Prostate gland (tissue), 2 donors: ENCODE measurements at regions not wholly inside any gene's neighbourhood (a gene's known extent, or its start where the extent isn't known, plus 50 kb on each side); places are given as distances from the start of the nearest gene placed in this dataset.

ENCODE experiments used
- DNase-seq: peaks from one replicate; pipeline ENCODE4 v3.0.0-alpha.2; 2019; ENCODE audit warnings: low spot score
- H3K27ac ChIP-seq, 2 donors: fragments of 200-600 bp; sonication (generic); 2 replicates each; pipeline ENCODE4 v1.5.1; 2017 to 2019
- H3K27me3 ChIP-seq: fragments of 200-600 bp; sonication (generic); replicated peaks from 2 replicates; pipeline ENCODE4 v1.5.1; 2019; ENCODE audit not compliant: insufficient read depth
- H3K36me3 ChIP-seq, 2 donors: fragments of 200-600 bp; sonication (generic); 1 replicate in 1 of 2; 2 replicates in 1 of 2; pipeline versions ENCODE4 v1.5.1 to v1.8.1; 2017 to 2019
- H3K4me1 ChIP-seq: fragments of 200-600 bp; sonication (generic); replicated peaks from 2 replicates; pipeline ENCODE4 v1.5.1; 2019
- H3K4me3 ChIP-seq, 2 donors: fragments of 200-600 bp; sonication (generic); 2 replicates each; pipeline ENCODE4 v1.5.1; 2017 to 2019
- H3K9me3 ChIP-seq: fragments of 200-600 bp; sonication (generic); 2 replicates; pipeline ENCODE4 v1.5.1; 2017
- POLR2A ChIP-seq: fragments of 450-650 bp; IDR thresholded peaks from one replicate; pipeline ENCODE4 v1.6.1; 2016; ENCODE audit warnings: antibody characterized with exemption, mild to moderate bottlenecking
- POLR2AphosphoS5 ChIP-seq: sonication (generic); formaldehyde crosslinking; IDR thresholded peaks from one replicate; pipeline ENCODE4 v1.6.1; 2017; ENCODE audit warnings: antibody characterized with exemption
- WGBS: methylation state at CpG from one replicate; pipeline ENCODE4 v1.1.5; 2018; 5-methylcytosine and 5-hydroxymethylcytosine counted together
- intact Hi-C: fragments of 100-400 bp; cut with DNase I; formaldehyde crosslinking; loops from one replicate; pipeline ENCODE4 v1.14.2; 2022
- TF ChIP-seq, protein P1 (sequence below), 4 experiments: fragments of 200-600 bp in 2 of 4; fragments of 450-650 bp in 2 of 4; sonication (generic) in 2 of 4; IDR thresholded peaks; 1 replicate in 3 of 4; 2 replicates in 1 of 4; pipeline ENCODE4 v1.5.1; 2016 to 2019; ENCODE audit warnings: antibody characterized with exemption in 4 of 4, mild to moderate bottlenecking in 2 of 4, moderate library complexity in 2 of 4

DNA sequence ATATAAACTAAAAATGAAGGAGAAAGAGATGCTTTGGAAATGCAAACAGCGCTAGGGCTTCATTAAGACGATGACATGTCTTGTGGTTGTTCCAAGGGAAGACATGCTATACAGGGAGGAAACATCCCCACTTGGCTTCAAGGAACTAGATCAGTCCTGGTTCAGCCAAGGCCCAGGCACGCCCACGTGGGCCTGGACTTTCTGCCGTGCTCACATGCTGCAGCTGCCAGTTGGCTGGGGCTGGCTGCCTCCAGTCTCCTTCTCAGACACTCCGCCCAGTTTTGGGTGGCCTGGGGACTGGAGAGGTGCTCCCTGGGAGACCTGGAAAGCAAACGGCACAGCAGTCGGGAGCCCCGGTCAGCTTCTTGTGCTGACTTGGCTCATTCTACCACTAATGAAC lies 109.6 kb downstream of the GLI2 start:
- H3K9me3 ChIP-seq: no peaks in the 10 kb centered on the region
- H3K27me3 ChIP-seq: no peaks in the 10 kb centered on the region
- intact Hi-C loops: no loop called here
- no peak overlapping the region for H3K4me3 ChIP-seq
- no peak overlapping the region for H3K27ac ChIP-seq
- no peaks in the 10 kb centered on the region for H3K4me1 ChIP-seq
- H3K36me3 ChIP-seq: no peaks in the 10 kb centered on the region
- no peak for DNase-seq
- 53% methylated on average over 9 of the region's 9 CpGs for WGBS
- TF ChIP-seq POLR2AphosphoS5 (no peak), POLR2A (no peak)
- TF ChIP-seq, protein P1, sequence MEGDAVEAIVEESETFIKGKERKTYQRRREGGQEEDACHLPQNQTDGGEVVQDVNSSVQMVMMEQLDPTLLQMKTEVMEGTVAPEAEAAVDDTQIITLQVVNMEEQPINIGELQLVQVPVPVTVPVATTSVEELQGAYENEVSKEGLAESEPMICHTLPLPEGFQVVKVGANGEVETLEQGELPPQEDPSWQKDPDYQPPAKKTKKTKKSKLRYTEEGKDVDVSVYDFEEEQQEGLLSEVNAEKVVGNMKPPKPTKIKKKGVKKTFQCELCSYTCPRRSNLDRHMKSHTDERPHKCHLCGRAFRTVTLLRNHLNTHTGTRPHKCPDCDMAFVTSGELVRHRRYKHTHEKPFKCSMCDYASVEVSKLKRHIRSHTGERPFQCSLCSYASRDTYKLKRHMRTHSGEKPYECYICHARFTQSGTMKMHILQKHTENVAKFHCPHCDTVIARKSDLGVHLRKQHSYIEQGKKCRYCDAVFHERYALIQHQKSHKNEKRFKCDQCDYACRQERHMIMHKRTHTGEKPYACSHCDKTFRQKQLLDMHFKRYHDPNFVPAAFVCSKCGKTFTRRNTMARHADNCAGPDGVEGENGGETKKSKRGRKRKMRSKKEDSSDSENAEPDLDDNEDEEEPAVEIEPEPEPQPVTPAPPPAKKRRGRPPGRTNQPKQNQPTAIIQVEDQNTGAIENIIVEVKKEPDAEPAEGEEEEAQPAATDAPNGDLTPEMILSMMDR (IDR thresholded peaks at IDR 0.05): no peak

DNA sequence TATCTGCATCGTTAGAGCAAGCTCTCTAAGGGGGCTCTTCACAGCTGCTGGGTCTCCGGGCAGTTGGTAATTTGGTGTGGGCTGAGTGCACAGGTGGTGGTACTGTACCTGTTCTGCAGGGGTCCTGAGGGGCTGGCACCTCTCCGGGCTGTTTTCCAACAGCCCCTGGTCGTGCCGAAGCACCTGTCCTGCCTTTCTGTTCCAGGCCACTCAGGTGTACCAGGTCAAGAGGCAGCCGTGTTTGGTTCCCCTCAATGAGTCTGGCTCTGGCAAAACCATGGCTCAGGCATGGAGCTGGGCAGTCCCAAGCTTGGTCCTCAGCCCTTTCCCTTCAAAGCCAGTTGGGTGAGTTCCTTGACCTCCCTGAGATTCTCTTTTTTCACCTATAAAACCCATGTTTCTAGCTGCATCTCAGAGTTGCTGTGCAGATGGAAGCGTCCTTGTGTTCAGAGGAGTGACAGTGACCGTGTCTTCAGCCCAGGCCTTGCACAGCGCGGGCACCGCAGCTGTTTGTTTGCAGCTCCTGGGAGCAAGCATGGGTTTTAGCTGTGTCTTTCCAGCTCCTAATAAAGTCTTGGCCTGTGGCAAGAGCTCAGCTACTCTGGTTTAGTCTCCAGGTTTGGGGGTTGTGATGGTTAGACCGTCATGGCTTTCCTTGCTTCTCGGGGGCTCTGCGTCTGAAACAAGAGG lies 110.9 kb downstream of the GLI2 start:
- H3K27ac ChIP-seq: no peak overlapping the region
- 91% methylated on average over 14 of the region's 14 CpGs for WGBS
- no peaks in the 10 kb centered on the region for H3K36me3 ChIP-seq
- DNase-seq: no peak
- no peaks in the 10 kb centered on the region for H3K4me1 ChIP-seq
- no peak for TF ChIP-seq POLR2AphosphoS5
- TF ChIP-seq, protein P1 (IDR thresholded peaks at IDR 0.05): no peak
- TF ChIP-seq POLR2A: no peak
- no peaks in the 10 kb centered on the region for H3K27me3 ChIP-seq
- H3K4me3 ChIP-seq: no peak overlapping the region
- no peaks in the 10 kb centered on the region for H3K9me3 ChIP-seq
- intact Hi-C loops: no loop called here

DNA sequence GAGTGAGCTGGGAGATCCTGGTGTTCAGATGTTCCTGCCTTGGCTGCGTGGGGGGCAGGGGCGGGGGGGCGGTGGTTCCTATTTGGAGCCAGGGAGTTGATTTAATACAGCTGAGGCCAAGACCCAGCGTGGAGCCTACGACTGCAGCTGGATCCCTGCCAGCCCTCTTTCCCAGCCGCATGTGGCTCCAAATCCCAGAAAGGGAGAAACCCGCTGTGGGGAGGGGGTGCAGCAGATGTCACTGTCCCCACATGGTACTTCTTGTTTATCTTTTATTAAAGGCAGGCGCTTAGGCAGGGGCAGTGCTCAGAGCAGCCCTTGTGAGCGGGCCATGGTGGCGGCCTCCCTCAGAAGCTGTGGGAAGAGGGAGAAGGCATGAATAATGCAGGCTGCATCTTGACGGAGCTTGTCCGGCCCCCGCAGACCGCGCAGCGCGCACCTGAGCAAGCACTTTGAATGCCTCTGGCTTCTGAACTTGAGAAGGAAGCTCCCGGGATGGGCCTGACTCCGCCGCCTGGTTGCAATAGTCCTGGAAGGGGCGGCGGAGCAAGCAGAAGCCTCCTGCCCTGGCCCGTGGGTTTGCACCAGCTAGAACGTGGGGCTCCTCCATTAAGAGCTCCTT lies 112.1 kb downstream of the GLI2 start:
- H3K27ac ChIP-seq: no peak overlapping the region
- no peaks in the 10 kb centered on the region for H3K36me3 ChIP-seq
- peak; percentile 30 for DNase-seq
- 44% methylated on average over 24 of the region's 24 CpGs for WGBS
- no peaks in the 10 kb centered on the region for H3K9me3 ChIP-seq
- no peak overlapping the region for H3K4me3 ChIP-seq
- intact Hi-C loops: no loop called here
- no peaks in the 10 kb centered on the region for H3K4me1 ChIP-seq
- no peaks in the 10 kb centered on the region for H3K27me3 ChIP-seq
- TF ChIP-seq POLR2AphosphoS5 (no peak), POLR2A (no peak)
- TF ChIP-seq, protein P1 (IDR thresholded peaks at IDR 0.05): no peak

DNA sequence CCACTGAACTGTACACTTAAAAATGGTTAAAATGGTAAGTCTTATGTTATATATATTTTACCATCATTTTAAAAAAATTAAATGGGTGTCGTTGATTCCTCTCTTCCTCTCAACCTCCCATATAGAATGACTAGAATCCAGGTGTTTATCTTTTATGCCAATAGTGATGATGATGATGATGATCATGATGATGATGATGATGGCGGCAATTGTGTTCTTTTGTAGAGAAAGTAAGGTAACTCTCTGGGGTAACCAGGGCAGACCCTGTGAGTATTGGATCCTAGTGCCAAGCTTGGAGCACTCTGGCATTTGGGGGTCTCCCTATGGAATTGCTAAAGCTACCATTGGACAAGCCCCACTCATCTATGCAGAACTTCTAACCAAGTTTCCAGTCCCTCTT lies 113.6 kb downstream of the GLI2 start:
- no peak overlapping the region for H3K4me3 ChIP-seq
- 96% methylated on average over 2 of the region's 2 CpGs for WGBS
- H3K27ac ChIP-seq: no peak overlapping the region
- TF ChIP-seq POLR2A: no peak
- TF ChIP-seq, protein P1 (IDR thresholded peaks at IDR 0.05): no peak
- TF ChIP-seq POLR2AphosphoS5: no peak
- no peaks in the 10 kb centered on the region for H3K4me1 ChIP-seq
- H3K9me3 ChIP-seq: no peaks in the 10 kb centered on the region
- intact Hi-C loops: no loop called here
- no peaks in the 10 kb centered on the region for H3K36me3 ChIP-seq
- no peak for DNase-seq
- no peaks in the 10 kb centered on the region for H3K27me3 ChIP-seq

DNA sequence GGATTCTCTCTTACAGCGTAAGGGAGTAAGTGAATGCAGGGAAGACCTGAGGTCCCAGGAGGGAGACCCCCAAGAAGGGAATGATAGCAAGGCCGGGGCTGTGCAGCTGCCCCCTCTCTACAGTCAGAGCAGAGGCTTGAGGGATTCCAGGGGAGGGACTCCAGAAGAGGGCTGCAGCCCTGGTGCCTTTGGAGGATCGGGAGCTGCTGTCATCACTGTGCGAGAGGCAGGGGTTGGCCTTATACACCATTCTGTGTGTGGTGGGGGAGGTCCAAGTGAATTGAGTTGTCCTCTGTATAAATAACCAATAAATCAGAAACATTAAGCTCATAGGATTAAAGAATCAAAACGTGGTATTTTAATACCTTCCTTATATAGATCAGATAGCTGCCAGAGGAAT lies 114.9 kb downstream of the GLI2 start:
- TF ChIP-seq, protein P1 (IDR thresholded peaks at IDR 0.05): no peak
- intact Hi-C loops: no loop called here
- Histone ChIP-seq H3K27me3 (no peaks in the 10 kb centered on the region), H3K9me3 (no peaks in the 10 kb centered on the region), H3K4me3 (no peak overlapping the region), H3K36me3 (no peaks in the 10 kb centered on the region), H3K4me1 (no peaks in the 10 kb centered on the region), H3K27ac (no peak overlapping the region)
- WGBS: 49% methylated on average over 5 of the region's 5 CpGs
- no peak for DNase-seq
